HepG2 (cell line): ENCODE measurements at regions not wholly inside any gene's neighbourhood (a gene's known extent, or its start where the extent isn't known, plus 50 kb on each side); places are given as distances from the start of the nearest gene placed in this dataset.

Source experiments
- ATAC-seq: fragments of 200-7000 bp; cut with Tn5 transposase; 3 replicates; pipeline ENCODE4 v1.9.1; 2020; ENCODE audit warnings: mild to moderate bottlenecking, moderate library complexity
- BruUV-seq: library from RNA; stranded (reverse); fragments of 400-500 nt; replicated peaks from 2 replicates; lab custom pipeline; 2021; lab: Mats Ljungman, UMichigan
- CTCF ChIA-PET: fragments of 300-600 bp; formaldehyde crosslinking; extraction: SDS; loops from one replicate; lab custom pipeline; 2021; ENCODE audit warnings: low total read pairs, inconsistent platforms, low intra/inter-chr PET ratio; lab: Yijun Ruan, JAX
- POLR2A ChIA-PET: fragments of 350-600 bp; sonication (Branson Sonifier 250); formaldehyde crosslinking; loops from one replicate; lab custom pipeline; 2020; ENCODE audit warnings: antibody characterized with exemption, inconsistent platforms; lab: Yijun Ruan, JAX
- DNase-seq: peaks from one replicate; pipeline ENCODE4 v3.0.0-alpha.2; 2015; ENCODE audit warnings: low spot score
- FAIRE-seq: peaks from 3 replicates; lab custom pipeline; 2011; peaks lifted over from hg19 to GRCh38; lab: Jason Lieb, UNC
- H2AFZ ChIP-seq: one replicate; pipeline ENCODE4 v1.6.1; 2011; ENCODE audit warnings: low read length, inconsistent platforms
- H3K27ac ChIP-seq: fragments of 300-600 bp; 3 replicates; pipeline ENCODE4 v1.8.0; 2011; ENCODE audit warnings: mixed run types, mild to moderate bottlenecking, mixed read lengths, low read length, inconsistent platforms; ENCODE audit not compliant: insufficient read depth; ENCODE audit errors: extremely low read length
- H3K27me3 ChIP-seq, 2 experiments: fragments of 200-600 bp in 1 of 2; 2 replicates in 1 of 2; 3 replicates in 1 of 2; pipeline versions ENCODE4 v1.6.0 to v1.8.0; 2011; ENCODE audit warnings: low read length in 2 of 2, mild to moderate bottlenecking in 2 of 2, moderate library complexity in 2 of 2, inconsistent platforms in 1 of 2; ENCODE audit not compliant: insufficient read depth in 2 of 2, control insufficient read depth in 1 of 2
- H3K36me3 ChIP-seq, 2 experiments: fragments of 200-600 bp in 1 of 2; replicated peaks in 1 of 2; 2 replicates in 1 of 2; 3 replicates in 1 of 2; pipeline versions ENCODE4 v1.5.1 to v1.8.0; 2011; ENCODE audit warnings: low read length in 2 of 2, inconsistent platforms in 1 of 2; ENCODE audit not compliant: insufficient read depth in 2 of 2, control insufficient read depth in 1 of 2
- H3K4me1 ChIP-seq: 2 replicates; pipeline ENCODE4 v1.5.1; 2012; ENCODE audit warnings: low read length, inconsistent platforms; ENCODE audit not compliant: insufficient read depth
- H3K4me2 ChIP-seq: 2 replicates; pipeline ENCODE4 v1.6.0; 2011; ENCODE audit warnings: low read depth, low read length, inconsistent platforms
- H3K4me3 ChIP-seq, 3 experiments: fragments of 200-600 bp in 1 of 3; sonication (generic), shearing (Covaris generic) in 1 of 3; replicated peaks in 1 of 3; 2 replicates each; pipeline ENCODE4 v1.5.1; 2011 to 2016; ENCODE audit warnings: low read length in 3 of 3, inconsistent platforms in 2 of 3, low read depth in 2 of 3, mild to moderate bottlenecking in 2 of 3, control low read depth in 1 of 3, mixed read lengths in 1 of 3; ENCODE audit not compliant: insufficient read depth in 1 of 3
- H3K79me2 ChIP-seq: one replicate; pipeline ENCODE4 v1.6.1; 2011; ENCODE audit warnings: low read length, inconsistent platforms; ENCODE audit not compliant: insufficient read depth
- H3K9ac ChIP-seq: 2 replicates; pipeline ENCODE4 v1.6.0; 2011; ENCODE audit warnings: mild to moderate bottlenecking, low read depth, low read length, inconsistent platforms; ENCODE audit not compliant: insufficient read depth
- H3K9me3 ChIP-seq: 2 replicates; pipeline ENCODE4 v1.5.1; 2012; ENCODE audit warnings: mild to moderate bottlenecking, low read length
- H4K20me1 ChIP-seq: 2 replicates; pipeline ENCODE4 v1.6.0; 2011; ENCODE audit warnings: inconsistent platforms, mild to moderate bottlenecking, low read length, moderate library complexity; ENCODE audit not compliant: insufficient read depth
- HOXA5 ChIP-seq: sonication (generic); formaldehyde crosslinking; IDR thresholded peaks from 2 replicates; pipeline ENCODE4 v1.4.0; 2020; ENCODE audit warnings: missing genetic modification reagents
- IRX3 ChIP-seq: sonication (generic); formaldehyde crosslinking; IDR thresholded peaks from 2 replicates; pipeline ENCODE4 v1.8.1; 2023; ENCODE audit warnings: mild to moderate bottlenecking, low read depth, missing genetic modification reagents, borderline replicate concordance
- ISL2 ChIP-seq: sonication (generic); formaldehyde crosslinking; IDR thresholded peaks from 2 replicates; pipeline ENCODE4 v1.5.0; 2020; ENCODE audit warnings: missing genetic modification reagents
- NPAS2 ChIP-seq: sonication (generic); formaldehyde crosslinking; IDR thresholded peaks from 2 replicates; pipeline ENCODE4 v1.8.0; 2022; ENCODE audit warnings: mild to moderate bottlenecking, missing genetic modification reagents, borderline replicate concordance
- ONECUT2 ChIP-seq: sonication (generic); formaldehyde crosslinking; IDR thresholded peaks from 2 replicates; pipeline ENCODE4 v1.4.0; 2020; ENCODE audit warnings: missing genetic modification reagents
- PAX8 ChIP-seq: sonication (generic); formaldehyde crosslinking; IDR thresholded peaks from 2 replicates; pipeline ENCODE4 v1.8.0; 2022; ENCODE audit warnings: mild to moderate bottlenecking, missing genetic modification reagents, borderline replicate concordance
- PITX1 ChIP-seq: sonication (generic); formaldehyde crosslinking; IDR thresholded peaks from 2 replicates; pipeline ENCODE4 v1.5.1; 2020; ENCODE audit warnings: mild to moderate bottlenecking, missing genetic modification reagents
- SP140L ChIP-seq: sonication (generic); formaldehyde crosslinking; IDR thresholded peaks from 2 replicates; pipeline ENCODE4 v1.4.0; 2020; ENCODE audit warnings: missing genetic modification reagents, borderline replicate concordance
- SP2 ChIP-seq: sonication (generic); formaldehyde crosslinking; IDR thresholded peaks from 2 replicates; pipeline ENCODE4 v1.5.1; 2020; ENCODE audit warnings: mild to moderate bottlenecking, missing genetic modification reagents
- TRIM24 ChIP-seq: sonication (generic); formaldehyde crosslinking; IDR thresholded peaks from 2 replicates; pipeline ENCODE4 v1.8.0; 2022; ENCODE audit warnings: mild to moderate bottlenecking, missing genetic modification reagents
- ZFP1 ChIP-seq: IDR thresholded peaks from 2 replicates; pipeline ENCODE4 v1.6.1; 2016
- ZNF292 ChIP-seq: sonication (generic); formaldehyde crosslinking; IDR thresholded peaks from 2 replicates; pipeline ENCODE4 v1.8.1; 2022; ENCODE audit warnings: mild to moderate bottlenecking, low read depth, missing genetic modification reagents, borderline replicate concordance
- ZNF33A ChIP-seq: sonication (generic); formaldehyde crosslinking; IDR thresholded peaks from 2 replicates; pipeline ENCODE4 v1.5.1; 2020; ENCODE audit warnings: missing genetic modification reagents, mild to moderate bottlenecking, moderate library complexity, borderline replicate concordance
- WGBS: methylation state at CpG from one replicate; pipeline ENCODE4 v1.1.6; 2017; ENCODE audit warnings: low lambda C conversion rate; 5-methylcytosine and 5-hydroxymethylcytosine counted together
- in situ Hi-C: cut with HindIII; loops from 2 replicates; pipeline ENCODE4 v1.10.0; 2017; ENCODE audit warnings: low pct_unique_long_range_greater_than_20kb; ENCODE audit not compliant: extremely low pct_ligation_motif_present
- intact Hi-C: fragments of 100-400 bp; cut with micrococcal nuclease; formaldehyde crosslinking; loops from one replicate; pipeline ENCODE4 v1.10.0; 2022; ENCODE audit not compliant: unreplicated experiment
- TF ChIP-seq, protein P1 (sequence below): sonication (generic); formaldehyde crosslinking; IDR thresholded peaks from 2 replicates; pipeline ENCODE4 v1.9.0; 2021; ENCODE audit warnings: missing genetic modification reagents, borderline replicate concordance
- TF ChIP-seq, protein P2 (sequence below): sonication (generic); formaldehyde crosslinking; IDR thresholded peaks from 2 replicates; pipeline ENCODE4 v1.5.0; 2020; ENCODE audit warnings: missing genetic modification reagents

DNA sequence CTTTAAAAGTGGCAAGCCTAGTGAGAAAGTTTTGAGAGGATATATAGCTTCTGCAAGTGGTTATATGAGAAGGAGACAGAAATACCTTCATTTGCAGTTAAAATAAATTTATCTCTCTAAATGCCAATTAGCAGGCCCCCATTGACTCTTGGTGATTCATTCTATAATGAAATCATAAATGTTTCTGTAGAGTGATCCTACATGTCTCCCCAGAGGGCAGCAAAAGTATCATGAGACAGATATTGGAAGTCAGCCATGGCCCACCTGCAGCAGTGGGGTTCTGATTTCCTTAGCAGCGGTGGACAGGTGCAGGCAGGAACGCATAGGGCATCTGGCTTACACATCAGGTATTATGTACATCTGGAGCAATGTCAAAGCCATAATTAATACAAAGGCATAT, 385.4 kb upstream of the SLC10A2 start:
- TF ChIP-seq ISL2 (no peak), SP140L (no peak), PITX1 (no peak), ZFP1 (no peak), PAX8 (CRISPR knock-in tag) (no peak), IRX3 (no peak), SP2 (CRISPR knock-in tag) (no peak), ONECUT2 (CRISPR knock-in tag) (no peak), ZNF33A (CRISPR knock-in tag) (no peak), TRIM24 (CRISPR knock-in tag) (no peak), ZNF292 (no peak), HOXA5 (CRISPR knock-in tag) (no peak), NPAS2 (no peak)
- TF ChIP-seq, protein P1, sequence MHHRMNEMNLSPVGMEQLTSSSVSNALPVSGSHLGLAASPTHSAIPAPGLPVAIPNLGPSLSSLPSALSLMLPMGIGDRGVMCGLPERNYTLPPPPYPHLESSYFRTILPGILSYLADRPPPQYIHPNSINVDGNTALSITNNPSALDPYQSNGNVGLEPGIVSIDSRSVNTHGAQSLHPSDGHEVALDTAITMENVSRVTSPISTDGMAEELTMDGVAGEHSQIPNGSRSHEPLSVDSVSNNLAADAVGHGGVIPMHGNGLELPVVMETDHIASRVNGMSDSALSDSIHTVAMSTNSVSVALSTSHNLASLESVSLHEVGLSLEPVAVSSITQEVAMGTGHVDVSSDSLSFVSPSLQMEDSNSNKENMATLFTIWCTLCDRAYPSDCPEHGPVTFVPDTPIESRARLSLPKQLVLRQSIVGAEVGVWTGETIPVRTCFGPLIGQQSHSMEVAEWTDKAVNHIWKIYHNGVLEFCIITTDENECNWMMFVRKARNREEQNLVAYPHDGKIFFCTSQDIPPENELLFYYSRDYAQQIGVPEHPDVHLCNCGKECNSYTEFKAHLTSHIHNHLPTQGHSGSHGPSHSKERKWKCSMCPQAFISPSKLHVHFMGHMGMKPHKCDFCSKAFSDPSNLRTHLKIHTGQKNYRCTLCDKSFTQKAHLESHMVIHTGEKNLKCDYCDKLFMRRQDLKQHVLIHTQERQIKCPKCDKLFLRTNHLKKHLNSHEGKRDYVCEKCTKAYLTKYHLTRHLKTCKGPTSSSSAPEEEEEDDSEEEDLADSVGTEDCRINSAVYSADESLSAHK: no peak
- TF ChIP-seq, protein P2, sequence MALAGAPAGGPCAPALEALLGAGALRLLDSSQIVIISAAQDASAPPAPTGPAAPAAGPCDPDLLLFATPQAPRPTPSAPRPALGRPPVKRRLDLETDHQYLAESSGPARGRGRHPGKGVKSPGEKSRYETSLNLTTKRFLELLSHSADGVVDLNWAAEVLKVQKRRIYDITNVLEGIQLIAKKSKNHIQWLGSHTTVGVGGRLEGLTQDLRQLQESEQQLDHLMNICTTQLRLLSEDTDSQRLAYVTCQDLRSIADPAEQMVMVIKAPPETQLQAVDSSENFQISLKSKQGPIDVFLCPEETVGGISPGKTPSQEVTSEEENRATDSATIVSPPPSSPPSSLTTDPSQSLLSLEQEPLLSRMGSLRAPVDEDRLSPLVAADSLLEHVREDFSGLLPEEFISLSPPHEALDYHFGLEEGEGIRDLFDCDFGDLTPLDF (CRISPR knock-in tag): no peak
- no TSS peak for BruUV-seq
- in situ Hi-C loops (no loop called here), intact Hi-C loops (no loop called here)
- DNase-seq (no peak), FAIRE-seq (no peak), ATAC-seq (no peak)
- Histone ChIP-seq H3K27me3 (no peaks in the 10 kb centered on the region), H3K9me3 (peaks cover 49% of the 10 kb centered on the region), H2AFZ (no peak overlapping the region), H3K9ac (no peak overlapping the region), H3K4me3 (no peak overlapping the region), H3K4me2 (no peak overlapping the region), H3K4me1 (no peaks in the 10 kb centered on the region), H3K79me2 (no peaks in the 10 kb centered on the region), H3K27ac (no peak overlapping the region), H3K36me3 (no peaks in the 10 kb centered on the region), H4K20me1 (no peaks in the 10 kb centered on the region)
- ChIA-PET CTCF (no interaction called here), POLR2A (no interaction called here)
- no CpG with 5 or more reads among the region's 2 CpGs for WGBS
